ENCODE measurements at regions not wholly inside any gene's neighbourhood (a gene's known extent, or its start where the extent isn't known, plus 50 kb on each side); places are given as distances from the start of the nearest gene placed in this dataset.

- peaks cover 2% of the 10 kb centered on the region for H3K9me3 Mint-ChIP-seq
- H3K36me3 Mint-ChIP-seq (ENCODE audit: low read depth) = no peaks in the 10 kb centered on the region
- H3K4me1 Mint-ChIP-seq = no peaks in the 10 kb centered on the region
- CTCF ChIA-PET = no interaction called here
- H3K27ac Mint-ChIP-seq = no peak overlapping the region
- POLR2A ChIA-PET = no interaction called here
- DNase-seq = no peak
- peaks cover 1% of the 10 kb centered on the region for H3K27me3 Mint-ChIP-seq
- H3K4me3 Mint-ChIP-seq = no peak overlapping the region
Measured at GRCh38 chr14:38973083-38973700, 129.8 kb downstream of the SEC23A start.

GRCh38 chr14:38972511-38972910, 130.5 kb downstream of the SEC23A start:
- Mint-ChIP-seq H3K27ac (no peak overlapping the region), H3K36me3 (ENCODE audit: low read depth) (no peaks in the 10 kb centered on the region), H3K27me3 (no peaks in the 10 kb centered on the region), H3K4me3 (no peak overlapping the region), H3K4me1 (no peaks in the 10 kb centered on the region), H3K9me3 (no peaks in the 10 kb centered on the region)
- ChIA-PET CTCF (no interaction called here), POLR2A (no interaction called here)
- DNase-seq = no peak

- Mint-ChIP-seq H3K4me3 (no peak overlapping the region), H3K36me3 (ENCODE audit: low read depth) (no peaks in the 10 kb centered on the region), H3K27me3 (no peaks in the 10 kb centered on the region), H3K4me1 (no peaks in the 10 kb centered on the region), H3K9me3 (no peaks in the 10 kb centered on the region), H3K27ac (no peak overlapping the region)
- POLR2A ChIA-PET = no interaction called here
- no peak for DNase-seq
- CTCF ChIA-PET = no interaction called here
Measured at GRCh38 chr14:38971258-38971921, 131.6 kb downstream of the SEC23A start.

- Mint-ChIP-seq H3K27ac (no peak overlapping the region), H3K9me3 (no peaks in the 10 kb centered on the region), H3K4me3 (no peak overlapping the region), H3K27me3 (peaks cover 1% of the 10 kb centered on the region), H3K36me3 (ENCODE audit: low read depth) (no peaks in the 10 kb centered on the region), H3K4me1 (no peaks in the 10 kb centered on the region)
- no peak for DNase-seq
- POLR2A ChIA-PET = no interaction called here
- CTCF ChIA-PET = no interaction called here
Measured at GRCh38 chr14:38964630-38965029, 138.4 kb downstream of the SEC23A start.

GRCh38 chr14:38960946-38961531, 142.0 kb downstream of the SEC23A start:
- no peak overlapping the region for H3K4me3 Mint-ChIP-seq
- no peaks in the 10 kb centered on the region for H3K36me3 Mint-ChIP-seq (ENCODE audit: low read depth)
- ChIA-PET CTCF (no interaction called here), POLR2A (no interaction called here)
- peaks cover 4% of the 10 kb centered on the region for H3K27me3 Mint-ChIP-seq
- no peak for DNase-seq
- H3K9me3 Mint-ChIP-seq = no peaks in the 10 kb centered on the region
- no peak overlapping the region for H3K27ac Mint-ChIP-seq
- H3K4me1 Mint-ChIP-seq = no peaks in the 10 kb centered on the region

- Mint-ChIP-seq H3K36me3 (ENCODE audit: low read depth) (no peaks in the 10 kb centered on the region), H3K9me3 (no peaks in the 10 kb centered on the region), H3K27me3 (peaks cover 6% of the 10 kb centered on the region), H3K27ac (no peak overlapping the region), H3K4me1 (no peaks in the 10 kb centered on the region), H3K4me3 (no peak overlapping the region)
- DNase-seq = no peak
- ChIA-PET CTCF (no interaction called here), POLR2A (no interaction called here)
Measured at GRCh38 chr14:38959021-38959420, 144.0 kb downstream of the SEC23A start.

- no peak for DNase-seq
- H3K4me1 Mint-ChIP-seq = no peaks in the 10 kb centered on the region
- no peaks in the 10 kb centered on the region for H3K9me3 Mint-ChIP-seq
- H3K4me3 Mint-ChIP-seq = no peak overlapping the region
- H3K36me3 Mint-ChIP-seq (ENCODE audit: low read depth) = no peaks in the 10 kb centered on the region
- no peak overlapping the region for H3K27ac Mint-ChIP-seq
- H3K27me3 Mint-ChIP-seq = peaks cover 6% of the 10 kb centered on the region
- CTCF ChIA-PET = no interaction called here
- POLR2A ChIA-PET = no interaction called here
Measured at GRCh38 chr14:38958589-38958988, 144.4 kb downstream of the SEC23A start.

- no peaks in the 10 kb centered on the region for H3K4me1 Mint-ChIP-seq
- DNase-seq = no peak
- peaks cover 5% of the 10 kb centered on the region for H3K27me3 Mint-ChIP-seq
- ChIA-PET POLR2A (no interaction called here), CTCF (interaction anchor here (0.6 kb wide), 1 partner anchor 46 kb away, joined by 3 read pairs; no protein-coding TSS in a partner anchor)
- H3K9me3 Mint-ChIP-seq = no peaks in the 10 kb centered on the region
- no peak overlapping the region for H3K4me3 Mint-ChIP-seq
- H3K27ac Mint-ChIP-seq = no peak overlapping the region
- H3K36me3 Mint-ChIP-seq (ENCODE audit: low read depth) = no peaks in the 10 kb centered on the region
Measured at GRCh38 chr14:38951451-38951850, 151.6 kb downstream of the SEC23A start.

- no peak overlapping the region for H3K27ac Mint-ChIP-seq
- H3K27me3 Mint-ChIP-seq = peaks cover 5% of the 10 kb centered on the region
- no peaks in the 10 kb centered on the region for H3K9me3 Mint-ChIP-seq
- no peak for DNase-seq
- ChIA-PET CTCF (no interaction called here), POLR2A (interaction anchor here (0.6 kb wide), 1 partner anchor 932 kb away, joined by 5 read pairs; no protein-coding TSS in a partner anchor)
- H3K4me1 Mint-ChIP-seq = no peaks in the 10 kb centered on the region
- H3K36me3 Mint-ChIP-seq (ENCODE audit: low read depth) = no peaks in the 10 kb centered on the region
- no peak overlapping the region for H3K4me3 Mint-ChIP-seq
Measured at GRCh38 chr14:38950676-38951075, 152.4 kb downstream of the SEC23A start.

- DNase-seq = no peak
- H3K27me3 Mint-ChIP-seq = peaks cover 3% of the 10 kb centered on the region
- ChIA-PET CTCF (no interaction called here), POLR2A (no interaction called here)
- H3K9me3 Mint-ChIP-seq = no peaks in the 10 kb centered on the region
- H3K4me1 Mint-ChIP-seq = no peaks in the 10 kb centered on the region
- no peaks in the 10 kb centered on the region for H3K36me3 Mint-ChIP-seq (ENCODE audit: low read depth)
- H3K4me3 Mint-ChIP-seq = no peak overlapping the region
- no peak overlapping the region for H3K27ac Mint-ChIP-seq
Measured at GRCh38 chr14:38948576-38948975, 154.5 kb downstream of the SEC23A start.

- no peaks in the 10 kb centered on the region for H3K4me1 Mint-ChIP-seq
- H3K4me3 Mint-ChIP-seq = no peak overlapping the region
- H3K27me3 Mint-ChIP-seq = peaks cover 3% of the 10 kb centered on the region
- H3K36me3 Mint-ChIP-seq (ENCODE audit: low read depth) = no peaks in the 10 kb centered on the region
- DNase-seq = no peak
- CTCF ChIA-PET = no interaction called here
- H3K9me3 Mint-ChIP-seq = no peaks in the 10 kb centered on the region
- H3K27ac Mint-ChIP-seq = no peak overlapping the region
- POLR2A ChIA-PET = no interaction called here
Measured at GRCh38 chr14:38948171-38948570, 154.9 kb downstream of the SEC23A start.

GRCh38 chr14:38947343-38947742, 155.7 kb downstream of the SEC23A start:
- no peaks in the 10 kb centered on the region for H3K36me3 Mint-ChIP-seq (ENCODE audit: low read depth)
- H3K4me1 Mint-ChIP-seq = no peaks in the 10 kb centered on the region
- POLR2A ChIA-PET = no interaction called here
- H3K9me3 Mint-ChIP-seq = no peaks in the 10 kb centered on the region
- no peak overlapping the region for H3K4me3 Mint-ChIP-seq
- CTCF ChIA-PET = no interaction called here
- no peak overlapping the region for H3K27ac Mint-ChIP-seq
- H3K27me3 Mint-ChIP-seq = no peaks in the 10 kb centered on the region
- DNase-seq = no peak

- no peaks in the 10 kb centered on the region for H3K4me1 Mint-ChIP-seq
- H3K27ac Mint-ChIP-seq = no peak overlapping the region
- no peaks in the 10 kb centered on the region for H3K36me3 Mint-ChIP-seq (ENCODE audit: low read depth)
- H3K4me3 Mint-ChIP-seq = no peak overlapping the region
- CTCF ChIA-PET = no interaction called here
- POLR2A ChIA-PET = no interaction called here
- no peak for DNase-seq
- no peaks in the 10 kb centered on the region for H3K27me3 Mint-ChIP-seq
- no peaks in the 10 kb centered on the region for H3K9me3 Mint-ChIP-seq
Measured at GRCh38 chr14:38944691-38945090, 158.3 kb downstream of the SEC23A start.

GRCh38 chr14:38941488-38941887, 161.5 kb downstream of the SEC23A start:
- DNase-seq = no peak
- Mint-ChIP-seq H3K4me3 (no peak overlapping the region), H3K36me3 (ENCODE audit: low read depth) (no peaks in the 10 kb centered on the region), H3K27me3 (no peaks in the 10 kb centered on the region), H3K27ac (no peak overlapping the region), H3K9me3 (no peaks in the 10 kb centered on the region), H3K4me1 (no peaks in the 10 kb centered on the region)
- ChIA-PET POLR2A (no interaction called here), CTCF (no interaction called here)
